PC-9 (cell line): ENCODE measurements at regions not wholly inside any gene's neighbourhood (a gene's known extent, or its start where the extent isn't known, plus 50 kb on each side); places are given as distances from the start of the nearest gene placed in this dataset.

Source experiments
- BruUV-seq: library from RNA; stranded (reverse); fragments of 400-500 nt; replicated peaks from 2 replicates; lab custom pipeline; 2021; lab: Mats Ljungman, UMichigan
- CTCF ChIA-PET: fragments of 300-600 bp; sonication (Branson Sonifier 250); formaldehyde crosslinking; loops from one replicate; lab custom pipeline; 2022; ENCODE audit warnings: antibody characterized with exemption; lab: Charles Lee
- POLR2A ChIA-PET: fragments of 300-600 bp; sonication (Branson Sonifier 250); formaldehyde crosslinking; loops from one replicate; lab custom pipeline; 2022; ENCODE audit warnings: antibody characterized with exemption; ENCODE audit not compliant: unreplicated experiment; lab: Charles Lee
- DNase-seq, 2 experiments: peaks; one replicate each; pipeline versions ENCODE4 v3.0.0 to v3.0.0-alpha.2; 2015 to 2022; ENCODE audit warnings: mixed read lengths in 1 of 2
- H2AFZ ChIP-seq: fragments of 200-600 bp; sonication (generic); 2 replicates; pipeline ENCODE4 v1.8.1; 2017; ENCODE audit warnings: antibody characterized with exemption
- H3F3A ChIP-seq: fragments of 200-600 bp; sonication (generic); 2 replicates; pipeline ENCODE4 v1.8.1; 2017; ENCODE audit warnings: antibody characterized with exemption, mild to moderate bottlenecking, low read depth; ENCODE audit not compliant: insufficient read depth
- H3K27ac ChIP-seq: fragments of 200-600 bp; sonication (generic); 2 replicates; pipeline ENCODE4 v1.6.1; 2016; ENCODE audit warnings: mixed run types
- H3K27me3 ChIP-seq: fragments of 200-600 bp; sonication (generic); 2 replicates; pipeline ENCODE4 v1.6.1; 2016; ENCODE audit warnings: low read depth, mixed run types; ENCODE audit not compliant: insufficient read depth
- H3K36me3 ChIP-seq: fragments of 200-600 bp; sonication (generic); 2 replicates; pipeline ENCODE4 v1.6.1; 2016; ENCODE audit warnings: low read depth, mixed run types
- H3K4me1 ChIP-seq: fragments of 200-600 bp; sonication (generic); replicated peaks from 2 replicates; pipeline ENCODE4 v1.6.1; 2016; ENCODE audit warnings: mixed run types; ENCODE audit not compliant: insufficient read depth
- H3K4me2 ChIP-seq: fragments of 200-600 bp; sonication (generic); 2 replicates; pipeline ENCODE4 v1.6.1; 2017; ENCODE audit warnings: mixed run types
- H3K4me3 ChIP-seq: fragments of 200-600 bp; sonication (generic); 2 replicates; pipeline ENCODE4 v1.6.1; 2016; ENCODE audit warnings: mixed run types
- H3K79me2 ChIP-seq: fragments of 200-600 bp; sonication (generic); 2 replicates; pipeline ENCODE4 v1.6.1; 2017; ENCODE audit warnings: low read depth, mixed run types
- H3K9me2 ChIP-seq: fragments of 200-600 bp; sonication (generic); 2 replicates; pipeline ENCODE4 v1.8.1; 2017; ENCODE audit warnings: mild to moderate bottlenecking; ENCODE audit not compliant: insufficient read depth
- H3K9me3 ChIP-seq: fragments of 200-600 bp; sonication (generic); 2 replicates; pipeline ENCODE4 v1.8.1; 2016; ENCODE audit warnings: low read depth; ENCODE audit not compliant: insufficient read depth
- H4K20me1 ChIP-seq: fragments of 200-600 bp; sonication (generic); 2 replicates; pipeline ENCODE4 v1.8.1; 2017; ENCODE audit not compliant: insufficient read depth
- CTCF ChIP-seq: fragments of 200-600 bp; sonication (generic); conservative IDR thresholded peaks from 2 replicates; pipeline ENCODE4 v1.6.1; 2017; ENCODE audit warnings: mixed run types, antibody characterized with exemption, mild to moderate bottlenecking, moderate library complexity
- EZH2 ChIP-seq: fragments of 200-600 bp; sonication (generic); IDR thresholded peaks from 2 replicates; pipeline ENCODE4 v1.8.0; 2017; ENCODE audit warnings: antibody characterized with exemption, low read depth
- intact Hi-C: fragments of 100-400 bp; cut with micrococcal nuclease; formaldehyde crosslinking; loops from one replicate; pipeline ENCODE4 v1.10.0; 2022; ENCODE audit not compliant: unreplicated experiment

DNA sequence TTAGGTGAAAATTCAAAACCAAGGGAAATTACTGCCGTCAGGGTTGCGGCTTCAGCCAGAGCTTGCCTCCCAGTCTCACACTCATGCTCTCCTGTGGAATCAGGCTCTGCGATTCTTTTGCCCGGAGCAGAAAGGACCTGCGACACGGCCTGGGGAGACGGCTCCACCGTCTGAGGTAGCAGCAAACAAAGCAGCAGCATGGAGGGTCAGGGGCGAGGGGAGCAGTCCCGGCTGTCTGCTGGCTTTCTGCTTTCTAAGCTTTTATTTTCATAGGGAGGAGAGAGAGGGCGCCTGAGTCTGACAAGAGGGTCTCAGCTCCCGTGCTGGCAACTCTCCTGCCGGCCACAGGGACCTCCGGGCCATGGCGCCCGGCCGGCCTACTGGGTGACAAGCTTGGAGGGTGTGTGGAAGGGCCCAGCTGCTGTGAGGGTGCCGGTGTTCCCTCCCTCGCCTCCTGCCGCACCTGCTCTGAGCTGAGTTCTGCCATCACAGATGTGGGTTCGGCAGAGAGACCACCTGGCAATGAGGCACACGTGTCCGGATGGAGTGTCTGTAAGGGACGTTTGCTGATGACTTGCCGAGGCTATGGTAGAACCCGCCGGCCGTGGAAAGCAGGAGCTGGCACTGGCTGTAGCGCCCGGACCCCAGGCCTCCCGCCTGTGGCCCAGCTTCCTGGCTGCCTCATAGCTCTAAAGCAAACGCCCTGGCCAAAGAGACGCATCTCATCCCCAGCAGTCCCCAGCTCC lies 66.2 kb upstream of the CTDP1 start:
- POLR2A ChIA-PET, result no interaction called here
- H3K79me2 ChIP-seq, result no peaks in the 10 kb centered on the region
- CTCF ChIA-PET, result no interaction called here
- no peak overlapping the region for H3K4me3 ChIP-seq
- H3K27ac ChIP-seq, result no peak overlapping the region
- no peaks in the 10 kb centered on the region for H3K36me3 ChIP-seq
- H3K4me2 ChIP-seq, result no peak overlapping the region
- H2AFZ ChIP-seq, result no peak overlapping the region
- BruUV-seq, result no TSS peak
- H3F3A ChIP-seq, result no peaks in the 10 kb centered on the region
- DNase-seq, result no peak
- no peaks in the 10 kb centered on the region for H3K9me3 ChIP-seq
- H3K4me1 ChIP-seq, result no peaks in the 10 kb centered on the region
- H4K20me1 ChIP-seq, result no peaks in the 10 kb centered on the region
- peaks cover 48% of the 10 kb centered on the region for H3K27me3 ChIP-seq
- no peak for TF ChIP-seq EZH2
- TF ChIP-seq CTCF, result no peak
- intact Hi-C loops, result no loop called here
- no peaks in the 10 kb centered on the region for H3K9me2 ChIP-seq

DNA sequence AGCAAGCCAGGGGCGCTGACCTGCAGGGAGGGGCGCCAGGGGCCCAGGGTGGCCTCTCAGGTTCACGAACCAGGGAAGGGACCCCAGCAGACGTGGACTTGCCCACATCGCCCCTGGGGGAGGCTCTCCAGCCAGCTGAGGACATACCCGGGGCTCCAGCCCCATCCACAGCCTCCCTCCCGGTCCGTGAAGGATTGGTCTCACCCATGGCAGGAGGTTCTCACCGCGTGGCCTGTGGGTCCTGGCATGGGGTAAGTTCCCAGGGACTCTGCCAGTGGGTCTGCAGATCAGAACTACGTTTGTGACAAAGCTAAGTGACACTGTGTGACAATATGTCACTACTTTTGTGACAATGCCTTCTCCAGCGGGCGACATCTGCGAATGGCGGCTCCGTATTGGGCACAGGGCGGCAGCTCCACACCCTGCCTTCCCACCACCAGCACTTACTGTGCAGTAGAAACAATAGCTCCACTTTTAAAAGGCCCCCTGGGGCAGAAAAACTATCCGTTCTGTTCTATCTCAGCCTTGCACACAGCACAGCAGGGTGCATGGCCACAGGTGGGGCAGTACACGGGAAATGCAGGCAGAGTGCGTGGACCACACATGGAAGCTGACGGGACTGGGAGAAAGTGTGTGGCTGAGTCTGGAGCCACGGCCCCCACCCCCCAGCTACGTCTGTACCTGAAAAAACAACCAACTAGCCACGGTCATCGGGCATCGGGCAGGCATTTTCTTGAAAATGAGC lies 65.2 kb upstream of the CTDP1 start:
- intact Hi-C loops, result no loop called here
- Histone ChIP-seq H3K9me2 (no peaks in the 10 kb centered on the region), H3K27ac (no peak overlapping the region), H3K4me3 (no peak overlapping the region), H2AFZ (no peak overlapping the region), H4K20me1 (no peaks in the 10 kb centered on the region), H3K79me2 (no peaks in the 10 kb centered on the region), H3K9me3 (no peaks in the 10 kb centered on the region), H3K27me3 (peaks cover 38% of the 10 kb centered on the region), H3K4me1 (no peaks in the 10 kb centered on the region), H3K36me3 (no peaks in the 10 kb centered on the region), H3K4me2 (no peak overlapping the region), H3F3A (no peaks in the 10 kb centered on the region)
- TF ChIP-seq EZH2 (no peak), CTCF (no peak)
- no TSS peak for BruUV-seq
- ChIA-PET POLR2A (no interaction called here), CTCF (no interaction called here)
- DNase-seq, result no peak

DNA sequence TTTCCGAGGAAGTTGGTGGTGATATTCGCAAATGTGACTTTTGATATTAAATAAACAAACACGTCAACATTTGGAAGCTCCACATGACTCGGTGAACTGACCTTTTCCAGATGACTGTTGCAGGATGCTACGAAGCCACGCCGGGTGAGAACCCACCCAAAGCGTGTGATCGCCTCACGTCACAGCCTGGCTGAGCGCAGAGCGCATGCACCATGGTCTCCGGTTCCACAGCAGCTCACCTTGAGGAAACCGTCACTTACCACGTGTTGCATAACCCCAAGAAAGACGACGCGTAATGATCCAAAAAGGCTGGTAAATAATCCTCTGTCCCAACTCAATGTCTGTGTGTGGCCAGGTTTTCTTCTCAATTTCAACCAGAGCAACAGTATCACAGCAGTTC lies 64.5 kb upstream of the CTDP1 start:
- BruUV-seq, result no TSS peak
- intact Hi-C loops, result no loop called here

More for the DNA sequence above, 64.5 kb upstream of the CTDP1 start:
- Histone ChIP-seq H3K4me3 (no peak overlapping the region), H3K9me2 (no peaks in the 10 kb centered on the region), H3K36me3 (no peaks in the 10 kb centered on the region), H2AFZ (no peak overlapping the region), H3K27me3 (peaks cover 32% of the 10 kb centered on the region), H3K9me3 (no peaks in the 10 kb centered on the region), H4K20me1 (no peaks in the 10 kb centered on the region), H3K27ac (no peak overlapping the region), H3F3A (no peaks in the 10 kb centered on the region), H3K4me2 (no peak overlapping the region), H3K79me2 (no peaks in the 10 kb centered on the region), H3K4me1 (no peaks in the 10 kb centered on the region)
- DNase-seq, result no peak
- ChIA-PET CTCF (no interaction called here), POLR2A (no interaction called here)
- TF ChIP-seq EZH2 (no peak), CTCF (no peak)
